Daoy (cell line): ENCODE measurements at regions not wholly inside any gene's neighbourhood (a gene's known extent, or its start where the extent isn't known, plus 50 kb on each side); places are given as distances from the start of the nearest gene placed in this dataset.
A peak's percentile ranks its signal among the peaks of the same experiment; 100 is the strongest.
"Not testable (repeated sequence)": the region's sequence is repeated elsewhere in the genome, so short reads cannot be mapped to it uniquely, and the experiment has no call there.

Experiments
- DNase-seq: peaks from one replicate; pipeline ENCODE4 v3.0.0-alpha.2; 2015; ENCODE audit warnings: low read depth

DNA sequence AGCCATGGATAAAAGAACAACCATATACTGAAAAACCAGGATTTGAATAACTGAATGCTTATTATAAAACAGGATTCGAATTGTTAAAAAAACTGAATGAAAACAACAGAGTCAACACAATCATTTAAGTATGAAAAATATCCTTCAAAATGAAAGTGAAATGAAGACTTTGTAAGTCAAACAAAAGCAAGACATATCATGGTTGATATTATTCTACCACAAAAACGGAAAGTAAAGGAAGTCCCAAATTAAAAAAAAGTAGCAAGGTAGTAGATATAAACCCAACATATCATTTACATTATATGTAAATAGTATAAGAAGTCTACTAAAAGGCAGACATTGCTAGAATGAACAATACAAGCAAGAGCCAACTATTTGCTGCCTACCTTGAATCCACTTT, 63.1 kb upstream of the POTEC start:
- not testable (repeated sequence) for DNase-seq

DNA sequence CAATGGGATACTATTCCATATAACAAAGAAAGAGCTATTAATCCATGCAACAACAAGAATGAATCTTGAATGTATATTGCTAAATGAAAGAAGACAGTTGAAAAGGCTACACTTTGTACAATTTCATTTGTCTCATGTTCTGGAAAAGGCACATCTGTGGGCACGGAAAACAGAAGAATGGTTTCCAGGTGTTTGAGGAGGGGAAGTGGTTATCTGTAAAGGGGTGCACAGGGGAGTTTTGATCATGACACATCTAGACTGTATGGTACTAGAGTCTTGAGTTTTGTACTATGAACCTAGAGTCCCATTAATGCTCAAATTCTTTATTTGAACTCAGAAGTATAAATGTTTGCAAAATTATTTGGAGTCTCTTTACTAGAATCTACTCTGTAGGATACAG, 64.0 kb upstream of the POTEC start:
- not testable (repeated sequence) for DNase-seq

- not testable (repeated sequence) for DNase-seq
Measured at GRCh38 chr18:14612422-14612821, 69.0 kb upstream of the POTEC start.

- DNase-seq: not testable (repeated sequence)
Measured at GRCh38 chr18:14614485-14614884, 71.1 kb upstream of the POTEC start.

DNA sequence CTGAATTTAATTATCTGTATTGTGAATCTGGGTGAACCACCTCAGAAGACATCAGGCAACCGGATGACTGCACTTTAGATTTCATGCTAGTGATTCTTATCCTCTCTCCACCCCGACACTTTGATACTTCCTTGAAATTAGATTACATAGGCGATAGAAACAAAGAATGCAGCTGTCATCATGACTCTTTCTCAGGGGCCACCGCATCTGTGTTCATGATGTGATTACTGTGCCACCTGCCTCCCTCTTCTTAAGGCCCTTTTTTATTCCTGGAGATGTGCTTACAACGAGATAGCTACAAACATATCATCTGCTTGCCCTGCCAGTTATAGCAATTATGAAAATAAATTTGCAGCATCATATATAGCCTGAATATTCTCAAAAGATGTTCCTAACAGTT, 83.9 kb upstream of the POTEC start:
- not testable (repeated sequence) for DNase-seq

GRCh38 chr18:14628323-14628978, 85.1 kb upstream of the POTEC start:
- not testable (repeated sequence) for DNase-seq

- not testable (repeated sequence) for DNase-seq
Measured at GRCh38 chr18:14628979-14629325, 85.6 kb upstream of the POTEC start.

GRCh38 chr18:14632976-14633375, 89.6 kb upstream of the POTEC start:
- not testable (repeated sequence) for DNase-seq

DNA sequence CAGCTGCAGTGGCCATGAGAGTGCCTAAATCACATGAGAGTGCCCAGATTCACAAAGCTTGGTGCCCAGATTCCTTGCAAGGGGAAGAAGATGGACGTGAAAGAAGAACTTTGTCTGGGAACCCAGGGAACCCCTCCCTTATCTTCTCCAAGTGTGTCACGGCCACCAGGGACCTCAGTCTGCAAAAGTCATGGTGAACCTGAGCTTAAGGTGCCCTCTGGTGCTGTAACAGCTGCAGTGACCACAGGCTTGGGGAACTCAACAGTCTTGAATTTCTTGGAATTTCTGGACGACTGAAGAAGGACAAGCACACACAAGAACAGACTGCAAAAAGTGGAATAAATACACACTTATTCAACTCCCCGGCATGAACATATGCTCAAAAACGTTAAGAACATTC, 94.6 kb upstream of the POTEC start:
- not testable (repeated sequence) for DNase-seq

- DNase-seq: peak; percentile 29
Measured at GRCh38 chr18:14641121-14641520, 97.7 kb upstream of the POTEC start.

- DNase-seq: not testable (repeated sequence)
Measured at GRCh38 chr18:14643715-14644290, 100.4 kb upstream of the POTEC start.

- DNase-seq: not testable (repeated sequence)
Measured at GRCh38 chr18:14693051-14693450, 54.9 kb upstream of the ANKRD30B start.

DNA sequence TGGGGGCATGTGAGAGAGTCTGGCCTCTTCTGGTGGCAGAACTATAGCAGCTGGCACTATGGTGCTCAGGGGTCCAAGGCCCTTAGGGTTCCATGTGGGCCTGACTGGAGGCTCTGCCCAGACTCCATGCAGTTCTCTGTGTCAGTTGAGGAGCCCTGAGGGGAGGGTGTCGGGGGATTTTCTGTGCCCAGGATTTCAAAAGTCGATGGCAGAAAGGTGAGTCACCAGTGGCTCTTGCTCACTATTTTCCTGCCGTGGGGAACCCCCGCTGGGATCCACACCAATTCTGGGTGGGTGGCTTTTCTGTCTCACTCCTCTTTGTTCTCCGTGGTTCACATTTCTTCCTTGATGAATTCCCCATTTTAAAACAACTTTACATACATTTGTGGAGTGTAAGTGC, 54.1 kb upstream of the ANKRD30B start:
- DNase-seq: peak; percentile 28

- peak; percentile 32 for DNase-seq
Measured at GRCh38 chr18:14698006-14698405, 50.0 kb upstream of the ANKRD30B start.
